H1 (cell line): ENCODE measurements at regions not wholly inside any gene's neighbourhood (a gene's known extent, or its start where the extent isn't known, plus 50 kb on each side); places are given as distances from the start of the nearest gene placed in this dataset.

Experiments
- CTCF ChIA-PET: fragments of 300-600 bp; sonication (Branson Sonifier 250); formaldehyde crosslinking; loops from one replicate; lab custom pipeline; 2021; ENCODE audit not compliant: partially characterized antibody; lab: Charles Lee
- POLR2A ChIA-PET: fragments of 300-600 bp; sonication (Branson Sonifier 250); formaldehyde crosslinking; loops from one replicate; lab custom pipeline; 2021; ENCODE audit warnings: inconsistent platforms; ENCODE audit not compliant: partially characterized antibody; lab: Charles Lee
- DNase-seq, 2 experiments: peaks; one replicate each; pipeline versions ENCODE4 v3.0.0 to v3.0.0-alpha.2; 2010 to 2022; ENCODE audit warnings: low spot score in 2 of 2, low read depth in 1 of 2, mixed read lengths in 1 of 2
- FAIRE-seq: peaks from 2 replicates; lab custom pipeline; 2011; peaks lifted over from hg19 to GRCh38; lab: Jason Lieb, UNC
- H2AFZ ChIP-seq: 2 replicates; pipeline ENCODE4 v1.8.1; 2012; ENCODE audit warnings: low read length, inconsistent platforms
- H2AK5ac ChIP-seq: 2 replicates; pipeline ENCODE4 v1.6.1; 2013; ENCODE audit warnings: low read depth, low read length
- H2BK120ac ChIP-seq: replicated peaks from 2 replicates; pipeline ENCODE3; 2013; ENCODE audit warnings: low read depth, low read length, inconsistent platforms
- H2BK12ac ChIP-seq: 2 replicates; pipeline ENCODE4 v1.6.1; 2013; ENCODE audit warnings: low read depth, low read length
- H2BK15ac ChIP-seq: 2 replicates; pipeline ENCODE4 v1.6.1; 2013; ENCODE audit warnings: low read length
- H2BK20ac ChIP-seq: 2 replicates; pipeline ENCODE4 v1.6.1; 2013; ENCODE audit warnings: low read length
- H2BK5ac ChIP-seq: 2 replicates; pipeline ENCODE4 v1.6.1; 2013; ENCODE audit warnings: low read depth, low read length
- H3K14ac ChIP-seq: 2 replicates; pipeline ENCODE4 v1.6.1; 2013; ENCODE audit warnings: inconsistent platforms; ENCODE audit not compliant: insufficient read length
- H3K18ac ChIP-seq: 2 replicates; pipeline ENCODE4 v1.6.1; 2013; ENCODE audit warnings: low read length; ENCODE audit errors: extremely low read depth
- H3K23ac ChIP-seq: 2 replicates; pipeline ENCODE4 v1.6.1; 2013; ENCODE audit warnings: inconsistent platforms; ENCODE audit not compliant: insufficient read length
- H3K23me2 ChIP-seq: 2 replicates; pipeline ENCODE4 v1.6.1; 2013; ENCODE audit warnings: low read depth, low read length
- H3K27ac ChIP-seq: 2 replicates; pipeline ENCODE4 v1.6.1; 2011; ENCODE audit warnings: low read depth, low read length, inconsistent platforms
- H3K27me3 ChIP-seq, 4 experiments: replicated peaks in 1 of 4; 1 replicate in 1 of 4; 2 replicates in 3 of 4; pipeline versions ENCODE4 v1.6.1 to v1.8.1; 2011 to 2013; ENCODE audit warnings: low read length in 3 of 4, mild to moderate bottlenecking in 3 of 4, inconsistent platforms in 2 of 4, mixed read lengths in 2 of 4, moderate library complexity in 1 of 4; ENCODE audit not compliant: control insufficient read depth in 3 of 4, insufficient read depth in 3 of 4; ENCODE audit errors: extremely low read depth in 1 of 4
- H3K36me3 ChIP-seq, 4 experiments: 2 replicates each; pipeline versions ENCODE4 v1.6.1 to v1.8.1; 2011 to 2013; ENCODE audit warnings: mild to moderate bottlenecking in 4 of 4, low read length in 3 of 4, moderate library complexity in 2 of 4, control low read depth in 1 of 4, inconsistent platforms in 1 of 4; ENCODE audit not compliant: insufficient read depth in 4 of 4, control insufficient read depth in 2 of 4
- H3K4ac ChIP-seq: replicated peaks from 2 replicates; pipeline ENCODE3; 2013; ENCODE audit warnings: low read length, low read depth, mixed read lengths, inconsistent platforms; ENCODE audit not compliant: insufficient read length
- H3K4me1 ChIP-seq, 4 experiments: replicated peaks in 1 of 4; 1 replicate in 1 of 4; 2 replicates in 3 of 4; pipeline versions ENCODE4 v1.6.1 to v1.8.1; 2011 to 2013; ENCODE audit warnings: low read length in 3 of 4, inconsistent platforms in 2 of 4, mixed read lengths in 1 of 4; ENCODE audit not compliant: insufficient read depth in 4 of 4, control insufficient read depth in 3 of 4
- H3K4me2 ChIP-seq, 2 experiments: 2 replicates each; pipeline versions ENCODE4 v1.6.1 to v1.8.1; 2011 to 2013; ENCODE audit warnings: low read depth in 2 of 2, low read length in 2 of 2, control low read depth in 1 of 2, inconsistent platforms in 1 of 2, mild to moderate bottlenecking in 1 of 2; ENCODE audit not compliant: insufficient read depth in 1 of 2
- H3K4me3 ChIP-seq, 4 experiments: fragments of 200-600, 300-600 bp in 1 of 4; sonication (generic), shearing (Covaris generic), sonication (Bioruptor Twin) in 1 of 4; 2 replicates each; pipeline versions ENCODE4 v1.5.1 to v1.8.1; 2011 to 2016; ENCODE audit warnings: low read length in 4 of 4, low read depth in 3 of 4, control low read depth in 2 of 4, inconsistent platforms in 2 of 4, mild to moderate bottlenecking in 2 of 4, mixed read lengths in 1 of 4, moderate library complexity in 1 of 4; ENCODE audit not compliant: insufficient read depth in 2 of 4; ENCODE audit errors: extremely low read depth in 1 of 4
- H3K56ac ChIP-seq: replicated peaks from 2 replicates; pipeline ENCODE3; 2013; ENCODE audit warnings: low read depth, mild to moderate bottlenecking, mixed read lengths, low read length, inconsistent platforms; ENCODE audit not compliant: insufficient read length
- H3K79me1 ChIP-seq: 2 replicates; pipeline ENCODE4 v1.6.1; 2013; ENCODE audit warnings: low read depth, low read length, control low read depth
- H3K79me2 ChIP-seq, 2 experiments: 2 replicates each; pipeline versions ENCODE4 v1.6.1 to v1.8.1; 2012 to 2013; ENCODE audit warnings: low read length in 2 of 2, mild to moderate bottlenecking in 2 of 2, inconsistent platforms in 1 of 2; ENCODE audit not compliant: insufficient read depth in 2 of 2, control insufficient read depth in 1 of 2
- H3K9ac ChIP-seq, 4 experiments: replicated peaks in 1 of 4; 1 replicate in 1 of 4; 2 replicates in 3 of 4; pipeline versions ENCODE4 v1.6.1 to v1.8.1; 2011 to 2013; ENCODE audit warnings: low read depth in 3 of 4, low read length in 3 of 4, control low read depth in 2 of 4, mild to moderate bottlenecking in 2 of 4, moderate library complexity in 2 of 4, inconsistent platforms in 1 of 4; ENCODE audit errors: extremely low read depth in 1 of 4
- H3K9me3 ChIP-seq, 2 experiments: 2 replicates each; pipeline versions ENCODE4 v1.6.1 to v1.8.1; 2012 to 2013; ENCODE audit warnings: mild to moderate bottlenecking in 2 of 2, moderate library complexity in 2 of 2, control low read depth in 1 of 2, inconsistent platforms in 1 of 2, low read depth in 1 of 2, low read length in 1 of 2, mixed read lengths in 1 of 2; ENCODE audit not compliant: insufficient read depth in 2 of 2
- H4K20me1 ChIP-seq, 2 experiments: replicated peaks in 1 of 2; 2 replicates each; pipeline versions ENCODE3 to v1.8.1; 2011 to 2013; ENCODE audit warnings: inconsistent platforms in 2 of 2, low read length in 2 of 2, mild to moderate bottlenecking in 1 of 2; ENCODE audit not compliant: insufficient read depth in 2 of 2, control insufficient read depth in 1 of 2
- H4K5ac ChIP-seq: 2 replicates; pipeline ENCODE4 v1.6.1; 2013; ENCODE audit warnings: low read length, low read depth, mixed read lengths, inconsistent platforms; ENCODE audit not compliant: insufficient read length
- H4K8ac ChIP-seq: 2 replicates; pipeline ENCODE4 v1.8.0; 2013; ENCODE audit warnings: mild to moderate bottlenecking, moderate library complexity, low read length, inconsistent platforms; ENCODE audit not compliant: insufficient read depth; ENCODE audit errors: extremely low read depth
- H4K91ac ChIP-seq: replicated peaks from 2 replicates; pipeline ENCODE3; 2013; ENCODE audit warnings: low read length, mixed read lengths, inconsistent platforms; ENCODE audit not compliant: insufficient read length
- EGR1 ChIP-seq: IDR thresholded peaks from 2 replicates; pipeline ENCODE4 v1.6.1; 2011; ENCODE audit warnings: low read depth, low read length, borderline replicate concordance
- KDM5A ChIP-seq: fragments of 200-600 bp; IDR thresholded peaks from 2 replicates; pipeline ENCODE4 v1.7.1; 2012; ENCODE audit warnings: mild to moderate bottlenecking, low read length, inconsistent platforms, mixed read lengths
- NRF1 ChIP-seq: IDR thresholded peaks from 2 replicates; pipeline ENCODE4 v1.6.1; 2011; ENCODE audit warnings: mild to moderate bottlenecking, low read depth, low read length, improper control_type of control experiment
- RFX5 ChIP-seq: IDR thresholded peaks from 2 replicates; pipeline ENCODE4 v1.6.1; 2011; ENCODE audit warnings: low read depth, low read length, improper control_type of control experiment, borderline replicate concordance
- RXRA ChIP-seq: IDR thresholded peaks from 2 replicates; pipeline ENCODE4 v1.6.1; 2011; ENCODE audit warnings: low read depth, mild to moderate bottlenecking, low read length, moderate library complexity; ENCODE audit not compliant: insufficient read depth
- SIN3A ChIP-seq, 2 experiments: IDR thresholded peaks in 1 of 2; conservative IDR thresholded peaks in 1 of 2; 2 replicates each; pipeline ENCODE4 v1.6.1; 2011 to 2012; ENCODE audit warnings: low read length in 2 of 2, improper control_type of control experiment in 1 of 2, low read depth in 1 of 2, mild to moderate bottlenecking in 1 of 2
- SP1 ChIP-seq: IDR thresholded peaks from 2 replicates; pipeline ENCODE4 v1.6.1; 2011; ENCODE audit warnings: low read depth, low read length
- YY1 ChIP-seq: IDR thresholded peaks from 2 replicates; pipeline ENCODE4 v1.6.1; 2011; ENCODE audit warnings: low read depth, mild to moderate bottlenecking, low read length
- WGBS, 2 experiments: shearing (Covaris generic) in 1 of 2; methylation state at CpG; one replicate each; pipeline versions ENCODE4 v1.1.6 to v1.1.7; 2013 to 2015; ENCODE audit warnings: low lambda C conversion rate in 2 of 2, mixed read lengths in 2 of 2, inconsistent platforms in 1 of 2, low coverage in 1 of 2, missing lambda C conversion rate in 1 of 2; ENCODE audit not compliant: insufficient replicate concordance in 2 of 2, insufficient coverage in 1 of 2, insufficient read length in 1 of 2; ENCODE audit errors: extremely low coverage in 1 of 2, missing lambda C conversion rate in 1 of 2; 5-methylcytosine and 5-hydroxymethylcytosine counted together
- TF ChIP-seq, protein P1 (sequence below): IDR thresholded peaks from 2 replicates; pipeline ENCODE4 v1.6.1; 2011; ENCODE audit warnings: low read length, improper control_type of control experiment

DNA sequence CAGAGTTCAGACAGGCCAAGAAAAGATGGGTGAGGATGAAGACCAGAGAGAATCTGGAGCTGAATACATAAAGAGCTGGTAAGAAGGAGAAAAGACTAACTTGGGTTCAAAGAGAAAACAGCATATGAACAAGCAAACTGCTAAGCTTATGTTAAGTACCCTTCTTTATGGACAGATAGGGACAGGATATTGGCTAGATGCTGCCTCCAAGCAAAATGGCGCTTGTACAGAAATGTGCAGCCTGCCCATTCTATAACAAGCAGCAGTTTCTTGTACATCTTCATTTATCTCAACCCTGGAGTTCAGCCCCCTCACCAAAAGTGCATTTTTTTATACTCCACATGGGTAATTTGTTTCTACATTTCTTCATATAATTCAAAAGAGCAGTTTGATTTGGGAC, 184.5 kb downstream of the RMST start:
- no peak overlapping the region for H3K4ac ChIP-seq
- H3K23me2 ChIP-seq: no peaks in the 10 kb centered on the region
- H3K4me2 ChIP-seq: no peak overlapping the region
- no peak overlapping the region for H3K27ac ChIP-seq
- ChIA-PET POLR2A (no interaction called here), CTCF (no interaction called here)
- H4K8ac ChIP-seq: no peak overlapping the region
- WGBS, 2 experiments: 100% methylated on average over 1 of the region's 1 CpG; no CpG with 5 or more reads in 1 of the 2 experiments
- H3K27me3 ChIP-seq: no peaks in the 10 kb centered on the region; a peak in 1 of 7 replicates
- H3K14ac ChIP-seq: no peak overlapping the region
- no peak overlapping the region for H2AK5ac ChIP-seq
- no peak overlapping the region for H2AFZ ChIP-seq
- DNase-seq (no peak), FAIRE-seq (no peak)
- no peak overlapping the region for H3K4me3 ChIP-seq
- TF ChIP-seq YY1 (no peak), KDM5A (no peak), RFX5 (no peak), SP1 (no peak), EGR1 (no peak), SIN3A (conservative IDR thresholded peaks at IDR 0.05 in 1 of 2, IDR thresholded peaks at IDR 0.05 in 1 of 2; ENCODE audit: low read depth in 1 of 2, low read length in 2 of 2) (no peak), RXRA (no peak), NRF1 (no peak)
- TF ChIP-seq, protein P1, sequence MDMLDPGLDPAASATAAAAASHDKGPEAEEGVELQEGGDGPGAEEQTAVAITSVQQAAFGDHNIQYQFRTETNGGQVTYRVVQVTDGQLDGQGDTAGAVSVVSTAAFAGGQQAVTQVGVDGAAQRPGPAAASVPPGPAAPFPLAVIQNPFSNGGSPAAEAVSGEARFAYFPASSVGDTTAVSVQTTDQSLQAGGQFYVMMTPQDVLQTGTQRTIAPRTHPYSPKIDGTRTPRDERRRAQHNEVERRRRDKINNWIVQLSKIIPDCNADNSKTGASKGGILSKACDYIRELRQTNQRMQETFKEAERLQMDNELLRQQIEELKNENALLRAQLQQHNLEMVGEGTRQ: no peak
- H2BK5ac ChIP-seq: no peak overlapping the region
- no peak overlapping the region for H3K9ac ChIP-seq
- H3K36me3 ChIP-seq: no peaks in the 10 kb centered on the region; a peak in 1 of 8 replicates
- no peak overlapping the region for H2BK20ac ChIP-seq
- no peak overlapping the region for H3K23ac ChIP-seq
- H2BK12ac ChIP-seq: no peak overlapping the region
- H3K18ac ChIP-seq: no peak overlapping the region
- no peak overlapping the region for H2BK15ac ChIP-seq
- no peaks in the 10 kb centered on the region for H3K79me1 ChIP-seq
- H3K56ac ChIP-seq: no peak overlapping the region
- H3K79me2 ChIP-seq: no peaks in the 10 kb centered on the region
- no peak overlapping the region for H4K91ac ChIP-seq
- H4K20me1 ChIP-seq: no peaks in the 10 kb centered on the region
- peaks cover 15 to 17% of the 10 kb centered on the region in 2 experiments; a peak in 3 of 4 replicates for H3K9me3 ChIP-seq
- no peaks in the 10 kb centered on the region for H3K4me1 ChIP-seq
- no peak overlapping the region for H2BK120ac ChIP-seq
- no peak overlapping the region for H4K5ac ChIP-seq
